GM23338 (cell line): ENCODE measurements at regions not wholly inside any gene's neighbourhood (a gene's known extent, or its start where the extent isn't known, plus 50 kb on each side); places are given as distances from the start of the nearest gene placed in this dataset.
"Not testable (repeated sequence)": the region's sequence is repeated elsewhere in the genome, so short reads cannot be mapped to it uniquely, and the experiment has no call there.

Source experiments
- ATAC-seq: fragments of 200-7000 bp; cut with Tn5 transposase; 3 replicates; pipeline ENCODE4 v1.9.1; 2020
- DNase-seq: peaks from one replicate; pipeline ENCODE4 v3.0.0-alpha.2; 2015; ENCODE audit warnings: low spot score
- H2AFZ ChIP-seq: fragments of 200-600 bp; sonication (generic); 2 replicates; pipeline ENCODE4 v1.8.0; 2016; ENCODE audit warnings: antibody characterized with exemption, mild to moderate bottlenecking, moderate library complexity
- H3F3A ChIP-seq: fragments of 200-600 bp; sonication (generic); replicated peaks from 2 replicates; pipeline ENCODE4 v1.8.0; 2017; ENCODE audit warnings: antibody characterized with exemption, mixed run types, low read depth
- H3K27ac ChIP-seq: fragments of 200-600 bp; sonication (generic); 2 replicates; pipeline ENCODE4 v1.6.1; 2016; ENCODE audit warnings: low read depth
- H3K27me3 ChIP-seq: fragments of 200-600 bp; sonication (generic); 2 replicates; pipeline ENCODE4 v1.8.0; 2016; ENCODE audit warnings: mild to moderate bottlenecking, mixed run types, moderate library complexity; ENCODE audit not compliant: insufficient read depth
- H3K36me3 ChIP-seq: fragments of 200-600 bp; sonication (generic); 2 replicates; pipeline ENCODE4 v1.8.0; 2016; ENCODE audit warnings: mild to moderate bottlenecking; ENCODE audit not compliant: insufficient read depth
- H3K4me1 ChIP-seq: fragments of 200-600 bp; sonication (generic); 2 replicates; pipeline ENCODE4 v1.8.0; 2016; ENCODE audit warnings: mild to moderate bottlenecking, moderate library complexity; ENCODE audit not compliant: insufficient read depth
- H3K4me2 ChIP-seq: fragments of 200-600 bp; sonication (generic); 2 replicates; pipeline ENCODE4 v1.7.1; 2017; ENCODE audit warnings: mixed run types
- H3K4me3 ChIP-seq: fragments of 200-600 bp; sonication (generic); 2 replicates; pipeline ENCODE4 v1.6.1; 2016; ENCODE audit warnings: mixed run types
- H3K79me2 ChIP-seq: fragments of 200-600 bp; sonication (generic); replicated peaks from 2 replicates; pipeline ENCODE4 v1.8.0; 2017; ENCODE audit warnings: mild to moderate bottlenecking; ENCODE audit not compliant: insufficient read depth
- H3K9me2 ChIP-seq: fragments of 200-600 bp; sonication (generic); 2 replicates; pipeline ENCODE4 v1.8.0; 2017; ENCODE audit not compliant: insufficient read depth
- H4K20me1 ChIP-seq: fragments of 200-600 bp; sonication (generic); replicated peaks from 2 replicates; pipeline ENCODE4 v1.8.0; 2017; ENCODE audit warnings: mild to moderate bottlenecking; ENCODE audit not compliant: insufficient read depth
- H3K27ac Mint-ChIP-seq: 2 replicates; pipeline ENCODE4 v1.8.0; 2020; ENCODE audit warnings: inconsistent platforms, mild to moderate bottlenecking, moderate library complexity, mixed read lengths
- H3K27me3 Mint-ChIP-seq: 3 replicates; pipeline ENCODE4 v1.8.0; 2022; ENCODE audit warnings: low read depth, mild to moderate bottlenecking, moderate library complexity, mixed read lengths, inconsistent platforms; ENCODE audit not compliant: insufficient read depth, poor library complexity
- H3K36me3 Mint-ChIP-seq: 3 replicates; pipeline ENCODE4 v1.8.0; 2021; ENCODE audit warnings: low read depth, mild to moderate bottlenecking, inconsistent platforms, moderate library complexity, mixed read lengths
- H3K4me1 Mint-ChIP-seq: 3 replicates; pipeline ENCODE4 v1.8.0; 2020; ENCODE audit warnings: mild to moderate bottlenecking, inconsistent platforms, mixed read lengths
- H3K4me3 Mint-ChIP-seq: 3 replicates; pipeline ENCODE4 v1.8.0; 2021; ENCODE audit warnings: moderate library complexity, mild to moderate bottlenecking, inconsistent platforms, mixed read lengths
- H3K9me3 Mint-ChIP-seq: 3 replicates; pipeline ENCODE4 v1.8.0; 2020; ENCODE audit warnings: moderate library complexity, mild to moderate bottlenecking, inconsistent platforms, mixed read lengths
- CTCF ChIP-seq, 2 experiments: fragments of 200-600 bp in 1 of 2; sonication (generic) in 1 of 2; conservative IDR thresholded peaks; 2 replicates each; pipeline versions ENCODE4 v1.5.1 to v1.6.1; 2016 to 2017; ENCODE audit warnings: antibody characterized with exemption in 2 of 2, low read depth in 2 of 2, mild to moderate bottlenecking in 2 of 2, moderate library complexity in 1 of 2
- ETS1 ChIP-seq: IDR thresholded peaks from 2 replicates; pipeline ENCODE4 v1.6.1; 2016; ENCODE audit warnings: antibody characterized with exemption
- REST ChIP-seq: IDR thresholded peaks from one replicate; pipeline ENCODE4 v1.6.1; 2018; ENCODE audit warnings: antibody characterized with exemption; ENCODE audit not compliant: unreplicated experiment

- Histone ChIP-seq H2AFZ (no peak overlapping the region), H3F3A (no peaks in the 10 kb centered on the region), H4K20me1 (no peaks in the 10 kb centered on the region), H3K4me1 (no peaks in the 10 kb centered on the region), H3K4me2 (no peak overlapping the region), H3K36me3 (no peaks in the 10 kb centered on the region; the same call in none of the 2 replicates), H3K27me3 (no peaks in the 10 kb centered on the region), H3K4me3 (no peak overlapping the region), H3K9me2 (peaks cover 6% of the 10 kb centered on the region; the same call in 1 of the 2 replicates), H3K27ac (no peak overlapping the region), H3K79me2 (no peaks in the 10 kb centered on the region)
- TF ChIP-seq REST = no peak
- no peak for TF ChIP-seq CTCF (conservative IDR thresholded peaks at IDR 0.05; ENCODE audit: low read depth in 2 of 2)
- DNase-seq (no peak), ATAC-seq (no peak)
- peaks cover 46% of the 10 kb centered on the region for H3K9me3 Mint-ChIP-seq
- H3K36me3 Mint-ChIP-seq = peaks cover 26% of the 10 kb centered on the region
- H3K27me3 Mint-ChIP-seq = peaks cover 2% of the 10 kb centered on the region
- H3K4me3 Mint-ChIP-seq = no peak overlapping the region
- no peak overlapping the region for H3K27ac Mint-ChIP-seq
- 0 out of 3 replicates have a peak, but pooled peaks cover 4% of the 10 kb centered on the region for H3K4me1 Mint-ChIP-seq
These were observed 124.5 kb downstream of the TPR start for GRCh38 chr1:186250529-186250928.

- not testable (repeated sequence) for H3K36me3 ChIP-seq, H3K4me1 ChIP-seq, H3K4me3 Mint-ChIP-seq, H3K27me3 Mint-ChIP-seq, H4K20me1 ChIP-seq, H3K4me3 ChIP-seq, H3F3A ChIP-seq, H3K9me2 ChIP-seq, H3K27ac ChIP-seq, H3K4me1 Mint-ChIP-seq, H3K4me2 ChIP-seq, DNase-seq, H3K27me3 ChIP-seq, H2AFZ ChIP-seq, ATAC-seq, H3K79me2 ChIP-seq, H3K27ac Mint-ChIP-seq
- peaks cover 46% of the 10 kb centered on the region for H3K9me3 Mint-ChIP-seq
- H3K36me3 Mint-ChIP-seq = peaks cover 26% of the 10 kb centered on the region
These were observed 126.4 kb downstream of the TPR start for GRCh38 chr1:186248608-186249007.

GRCh38 chr1:186244825-186245224 lies 130.2 kb downstream of the TPR start:
- Histone ChIP-seq H2AFZ (peak overlapping the region; percentile 87), H3K9me2 (peaks cover 9% of the 10 kb centered on the region; the same call in 1 of the 2 replicates), H4K20me1 (no peaks in the 10 kb centered on the region), H3K4me1 (no peaks in the 10 kb centered on the region), H3K4me3 (no peak overlapping the region), H3K79me2 (no peaks in the 10 kb centered on the region), H3K36me3 (no peaks in the 10 kb centered on the region; the same call in 1 of the 2 replicates), H3F3A (no peaks in the 10 kb centered on the region), H3K27ac (no peak overlapping the region), H3K4me2 (no peak overlapping the region), H3K27me3 (no peaks in the 10 kb centered on the region)
- Mint-ChIP-seq H3K27ac (peak overlapping the region; percentile 75), H3K4me1 (no peaks in the 10 kb centered on the region), H3K4me3 (no peak overlapping the region), H3K9me3 (peaks cover 30% of the 10 kb centered on the region), H3K36me3 (peaks cover 12% of the 10 kb centered on the region), H3K27me3 (peaks cover 3% of the 10 kb centered on the region)
- peak; percentile 68 for DNase-seq
- peak; percentile 92 for ATAC-seq
- TF ChIP-seq CTCF (conservative IDR thresholded peaks at IDR 0.05; ENCODE audit: low read depth in 2 of 2) = peak; percentile 54 to 69
- TF ChIP-seq ETS1 = no peak
